H1 (cell line): ENCODE measurements at regions not wholly inside any gene's neighbourhood (a gene's known extent, or its start where the extent isn't known, plus 50 kb on each side); places are given as distances from the start of the nearest gene placed in this dataset.

ENCODE experiments used
- CTCF ChIP-seq, 3 experiments: IDR thresholded peaks; 1 replicate in 2 of 3; 2 replicates in 1 of 3; pipeline versions ENCODE4 v1.5.1 to v1.6.1; 2011; ENCODE audit warnings: low read length in 3 of 3, mild to moderate bottlenecking in 3 of 3, inconsistent platforms in 2 of 3, low read depth in 1 of 3, moderate library complexity in 1 of 3; ENCODE audit not compliant: insufficient read depth in 1 of 3; ENCODE audit errors: control extremely low read depth in 1 of 3
- EP300 ChIP-seq, 2 experiments: IDR thresholded peaks; 1 replicate in 1 of 2; 2 replicates in 1 of 2; pipeline ENCODE4 v1.6.1; 2011 to 2012; ENCODE audit warnings: low read depth in 2 of 2, low read length in 2 of 2, mild to moderate bottlenecking in 2 of 2, borderline replicate concordance in 1 of 2, inconsistent platforms in 1 of 2, moderate library complexity in 1 of 2
- EZH2 ChIP-seq: fragments of 200-600 bp; sonication (generic); IDR thresholded peaks from 2 replicates; pipeline ENCODE4 v1.7.1; 2012; ENCODE audit warnings: low read depth, mild to moderate bottlenecking, moderate library complexity, low read length, inconsistent platforms; ENCODE audit not compliant: severe bottlenecking
- GABPA ChIP-seq: IDR thresholded peaks from 2 replicates; pipeline ENCODE4 v1.6.1; 2011; ENCODE audit warnings: mild to moderate bottlenecking, low read length, moderate library complexity, borderline replicate concordance; ENCODE audit not compliant: insufficient read depth
- GTF2F1 ChIP-seq: IDR thresholded peaks from 2 replicates; pipeline ENCODE4 v1.6.1; 2012; ENCODE audit warnings: low read depth, low read length, improper control_type of control experiment, borderline replicate concordance
- JUND ChIP-seq: IDR thresholded peaks from 2 replicates; pipeline ENCODE4 v1.6.1; 2011; ENCODE audit warnings: mild to moderate bottlenecking, improper control_type of control experiment, low read length
- POLR2AphosphoS5 ChIP-seq: IDR thresholded peaks from 2 replicates; pipeline ENCODE4 v1.6.1; 2011; ENCODE audit warnings: low read depth, low read length
- RAD21 ChIP-seq, 2 experiments: IDR thresholded peaks in 1 of 2; conservative IDR thresholded peaks in 1 of 2; 2 replicates each; pipeline ENCODE4 v1.6.1; 2011; ENCODE audit warnings: low read depth in 2 of 2, low read length in 2 of 2, improper control_type of control experiment in 1 of 2, inconsistent platforms in 1 of 2, mild to moderate bottlenecking in 1 of 2, moderate library complexity in 1 of 2
- RFX5 ChIP-seq: IDR thresholded peaks from 2 replicates; pipeline ENCODE4 v1.6.1; 2011; ENCODE audit warnings: low read depth, low read length, improper control_type of control experiment, borderline replicate concordance
- SP1 ChIP-seq: IDR thresholded peaks from 2 replicates; pipeline ENCODE4 v1.6.1; 2011; ENCODE audit warnings: low read depth, low read length
- TAF1 ChIP-seq: IDR thresholded peaks from 2 replicates; pipeline ENCODE4 v1.6.1; 2011; ENCODE audit warnings: mild to moderate bottlenecking, low read depth, low read length
- TEAD4 ChIP-seq: IDR thresholded peaks from 2 replicates; pipeline ENCODE4 v1.6.1; 2012; ENCODE audit warnings: low read depth, low read length, inconsistent platforms, mixed read lengths
- YY1 ChIP-seq: IDR thresholded peaks from 2 replicates; pipeline ENCODE4 v1.6.1; 2011; ENCODE audit warnings: low read depth, mild to moderate bottlenecking, low read length
- TF ChIP-seq, protein P1 (sequence below): IDR thresholded peaks from 2 replicates; pipeline ENCODE4 v1.6.1; 2012; ENCODE audit warnings: low read length, inconsistent platforms

DNA sequence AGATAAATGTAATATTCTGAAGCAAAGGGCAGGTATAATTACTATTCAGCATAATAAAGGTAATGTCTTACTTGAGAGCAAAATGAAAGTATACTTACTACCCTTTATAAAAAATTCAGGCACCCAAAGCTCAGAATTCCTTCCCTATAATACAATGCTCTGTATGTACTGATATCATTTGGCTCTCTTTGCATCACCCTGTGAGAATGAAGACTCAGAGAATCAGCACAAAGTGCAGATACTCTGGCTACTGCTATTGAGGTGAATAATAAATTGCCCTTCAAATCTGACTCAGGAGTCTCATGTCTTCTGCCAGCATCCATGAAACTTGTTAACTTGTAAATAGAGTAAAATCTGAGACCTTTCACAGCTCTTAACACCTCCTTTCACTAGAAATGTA lies 108.5 kb upstream of the KCTD3 start:
- TF ChIP-seq EP300 (IDR thresholded peaks at IDR 0.05; ENCODE audit: borderline replicate concordance in 1 of 2, low read depth in 2 of 2, low read length in 2 of 2) (no peak), RFX5 (no peak), EZH2 (no peak), GABPA (no peak), TAF1 (no peak), JUND (no peak), TEAD4 (no peak), CTCF (IDR thresholded peaks at IDR 0.05; ENCODE audit: control extremely low read depth in 1 of 3, insufficient read depth in 1 of 3, low read depth in 1 of 3, low read length in 3 of 3) (no peak), RAD21 (IDR thresholded peaks at IDR 0.05 in 1 of 2, conservative IDR thresholded peaks at IDR 0.05 in 1 of 2; ENCODE audit: low read depth in 2 of 2, low read length in 2 of 2) (no peak), SP1 (no peak), GTF2F1 (no peak), POLR2AphosphoS5 (no peak), YY1 (no peak)
- TF ChIP-seq, protein P1, sequence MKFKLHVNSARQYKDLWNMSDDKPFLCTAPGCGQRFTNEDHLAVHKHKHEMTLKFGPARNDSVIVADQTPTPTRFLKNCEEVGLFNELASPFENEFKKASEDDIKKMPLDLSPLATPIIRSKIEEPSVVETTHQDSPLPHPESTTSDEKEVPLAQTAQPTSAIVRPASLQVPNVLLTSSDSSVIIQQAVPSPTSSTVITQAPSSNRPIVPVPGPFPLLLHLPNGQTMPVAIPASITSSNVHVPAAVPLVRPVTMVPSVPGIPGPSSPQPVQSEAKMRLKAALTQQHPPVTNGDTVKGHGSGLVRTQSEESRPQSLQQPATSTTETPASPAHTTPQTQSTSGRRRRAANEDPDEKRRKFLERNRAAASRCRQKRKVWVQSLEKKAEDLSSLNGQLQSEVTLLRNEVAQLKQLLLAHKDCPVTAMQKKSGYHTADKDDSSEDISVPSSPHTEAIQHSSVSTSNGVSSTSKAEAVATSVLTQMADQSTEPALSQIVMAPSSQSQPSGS, result no peak
